GM21423 (cell line): ENCODE measurements at regions not wholly inside any gene's neighbourhood (a gene's known extent, or its start where the extent isn't known, plus 50 kb on each side); places are given as distances from the start of the nearest gene placed in this dataset.

ENCODE experiments used
- ATAC-seq: cut with Tn5 transposase; IDR thresholded peaks from one replicate; pipeline ENCODE4 v1.9.1; 2021; ENCODE audit warnings: mild to moderate bottlenecking, moderate library complexity; ENCODE audit not compliant: unreplicated experiment

- no peak for ATAC-seq
These were observed 303.0 kb upstream of the CDH9 start for GRCh38 chr5:27341342-27341741.

- ATAC-seq, result no peak
These were observed 298.4 kb upstream of the CDH9 start for GRCh38 chr5:27336817-27337216.

- ATAC-seq, result no peak
These were observed 290.1 kb upstream of the CDH9 start for GRCh38 chr5:27328480-27328879.

GRCh38 chr5:27325513-27325912 lies 287.1 kb upstream of the CDH9 start:
- no peak for ATAC-seq

GRCh38 chr5:27318701-27319100 lies 280.3 kb upstream of the CDH9 start:
- no peak for ATAC-seq

GRCh38 chr5:27316271-27316650 lies 277.9 kb upstream of the CDH9 start:
- ATAC-seq, result no peak

GRCh38 chr5:27315363-27316270 lies 277.2 kb upstream of the CDH9 start:
- no peak for ATAC-seq

- ATAC-seq, result no peak
These were observed 275.2 kb upstream of the CDH9 start for GRCh38 chr5:27313549-27313948.

- ATAC-seq, result no peak
These were observed 274.0 kb upstream of the CDH9 start for GRCh38 chr5:27312291-27312893.

- no peak for ATAC-seq
These were observed 273.2 kb upstream of the CDH9 start for GRCh38 chr5:27311544-27311943.

GRCh38 chr5:27308153-27308552 lies 269.8 kb upstream of the CDH9 start:
- no peak for ATAC-seq

GRCh38 chr5:27290172-27290571 lies 251.8 kb upstream of the CDH9 start:
- no peak for ATAC-seq

GRCh38 chr5:27276119-27276518 lies 237.7 kb upstream of the CDH9 start:
- ATAC-seq, result no peak

- ATAC-seq, result no peak
These were observed 237.0 kb upstream of the CDH9 start for GRCh38 chr5:27275345-27275744.

GRCh38 chr5:27269766-27270165 lies 231.4 kb upstream of the CDH9 start:
- no peak for ATAC-seq

- no peak for ATAC-seq
These were observed 228.9 kb upstream of the CDH9 start for GRCh38 chr5:27267209-27267824.

GRCh38 chr5:27266184-27266583 lies 227.8 kb upstream of the CDH9 start:
- ATAC-seq, result no peak

- no peak for ATAC-seq
These were observed 219.3 kb upstream of the CDH9 start for GRCh38 chr5:27257696-27258095.

GRCh38 chr5:27252911-27253310 lies 214.5 kb upstream of the CDH9 start:
- no peak for ATAC-seq

- ATAC-seq, result no peak
These were observed 203.9 kb upstream of the CDH9 start for GRCh38 chr5:27242258-27242626.

GRCh38 chr5:27241564-27242257 lies 203.3 kb upstream of the CDH9 start:
- ATAC-seq, result no peak
